CD4-positive, alpha-beta T cell treated with Interleukin-21 for 1 hour (primary cell): ENCODE measurements at regions not wholly inside any gene's neighbourhood (a gene's known extent, or its start where the extent isn't known, plus 50 kb on each side); places are given as distances from the start of the nearest gene placed in this dataset.
"Not testable (repeated sequence)": the region's sequence is repeated elsewhere in the genome, so short reads cannot be mapped to it uniquely, and the experiment has no call there.

ENCODE experiments used
- DNase-seq: peaks from one replicate; pipeline ENCODE4 v3.0.0-alpha.2; 2020

- DNase-seq, result no peak
Observed at GRCh38 chr3:4030624-4031023, 231.4 kb downstream of the LRRN1 start.

- no peak for DNase-seq
Observed at GRCh38 chr3:4033296-4033695, 234.1 kb downstream of the LRRN1 start.

- no peak for DNase-seq
Observed at GRCh38 chr3:4036046-4036445, 236.8 kb downstream of the LRRN1 start.

- no peak for DNase-seq
Observed at GRCh38 chr3:4038351-4038750, 239.1 kb downstream of the LRRN1 start.

- DNase-seq, result no peak
Observed at GRCh38 chr3:4042070-4042469, 242.8 kb downstream of the LRRN1 start.

- DNase-seq, result no peak
Observed at GRCh38 chr3:4042869-4043268, 243.6 kb downstream of the LRRN1 start.

- no peak for DNase-seq
Observed at GRCh38 chr3:4043867-4044575, 244.8 kb downstream of the LRRN1 start.

- DNase-seq, result no peak
Observed at GRCh38 chr3:4044619-4045018, 245.4 kb downstream of the LRRN1 start.

GRCh38 chr3:4045756-4046155, 246.5 kb downstream of the LRRN1 start:
- DNase-seq, result no peak

GRCh38 chr3:4047366-4047765, 248.1 kb downstream of the LRRN1 start:
- DNase-seq, result no peak

GRCh38 chr3:4052706-4053105, 250.5 kb upstream of the SETMAR start:
- no peak for DNase-seq

- DNase-seq, result no peak
Observed at GRCh38 chr3:4053975-4054374, 249.2 kb upstream of the SETMAR start.

- DNase-seq, result no peak
Observed at GRCh38 chr3:4060064-4060463, 243.1 kb upstream of the SETMAR start.

GRCh38 chr3:4060603-4061002, 242.6 kb upstream of the SETMAR start:
- DNase-seq, result no peak

GRCh38 chr3:4061195-4061594, 242.0 kb upstream of the SETMAR start:
- DNase-seq, result no peak

- DNase-seq, result no peak
Observed at GRCh38 chr3:4061783-4062360, 241.3 kb upstream of the SETMAR start.

GRCh38 chr3:4062621-4063020, 240.5 kb upstream of the SETMAR start:
- no peak for DNase-seq

- no peak for DNase-seq
Observed at GRCh38 chr3:4063916-4064574, 239.1 kb upstream of the SETMAR start.

GRCh38 chr3:4065085-4065484, 238.1 kb upstream of the SETMAR start:
- DNase-seq, result no peak

- DNase-seq, result no peak
Observed at GRCh38 chr3:4065554-4065953, 237.6 kb upstream of the SETMAR start.

- no peak for DNase-seq
Observed at GRCh38 chr3:4067893-4068292, 235.3 kb upstream of the SETMAR start.

GRCh38 chr3:4069796-4070195, 233.4 kb upstream of the SETMAR start:
- DNase-seq, result no peak

- DNase-seq, result peak; percentile 11
Observed at GRCh38 chr3:4071481-4072184, 231.5 kb upstream of the SETMAR start.

- not testable (repeated sequence) for DNase-seq
Observed at GRCh38 chr3:4077278-4077677, 225.9 kb upstream of the SETMAR start.
